ENCODE measurements at regions not wholly inside any gene's neighbourhood (a gene's known extent, or its start where the extent isn't known, plus 50 kb on each side); places are given as distances from the start of the nearest gene placed in this dataset.

GRCh38 chr5:14944996-14945395, 73.4 kb upstream of the ANKH start:
- no peaks in the 10 kb centered on the region for H3K9me3 ChIP-seq (ENCODE audit: control insufficient read depth, insufficient read depth, low read length)

DNA sequence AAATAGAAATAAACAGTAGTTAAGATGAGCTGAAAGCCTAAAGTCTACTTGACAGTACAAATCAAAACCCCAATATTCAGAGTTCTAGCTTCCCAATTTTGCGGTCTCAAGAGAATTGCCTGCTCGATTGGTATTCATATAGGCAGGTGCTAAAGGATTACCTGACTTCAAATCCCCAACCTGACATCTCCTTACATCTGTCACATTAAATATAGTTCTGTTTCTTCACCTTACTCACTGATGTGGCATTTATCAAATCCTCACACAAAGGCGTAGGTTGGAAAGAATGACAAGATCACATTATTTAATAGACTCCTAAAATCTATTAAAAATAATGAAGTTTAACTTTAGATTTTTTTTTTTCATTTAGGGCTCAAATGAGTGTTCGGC, 72.8 kb upstream of the ANKH start:
- H3K4me1 ChIP-seq (ENCODE audit: control insufficient read depth, insufficient read depth, low read length), result no peaks in the 10 kb centered on the region
- H3K36me3 ChIP-seq (ENCODE audit: control insufficient read depth, insufficient read depth, low read length), result no peaks in the 10 kb centered on the region
- no peak overlapping the region for H3K4me3 ChIP-seq (ENCODE audit: low read depth, low read length)
- no peaks in the 10 kb centered on the region for H3K27me3 ChIP-seq (ENCODE audit: control insufficient read depth, insufficient read depth, low read length)
- no peak for DNase-seq (ENCODE audit: low read depth in 4 of 6, low spot score in 6 of 6)
- no peak overlapping the region for H3K27ac ChIP-seq (ENCODE audit: low read depth, low read length)
- no CpG with 5 or more reads among the region's 4 CpGs for WGBS (ENCODE audit: insufficient coverage)
- no peaks in the 10 kb centered on the region for H3K9me3 ChIP-seq (ENCODE audit: control insufficient read depth, insufficient read depth, low read length)

More at GRCh38 chr5:14944996-14945395, 73.4 kb upstream of the ANKH start:
- H3K27me3 ChIP-seq (ENCODE audit: control insufficient read depth, insufficient read depth, low read length), result no peaks in the 10 kb centered on the region
- no peaks in the 10 kb centered on the region for H3K36me3 ChIP-seq (ENCODE audit: control insufficient read depth, insufficient read depth, low read length)
- no peak for DNase-seq (ENCODE audit: low read depth in 4 of 6, low spot score in 6 of 6)
- H3K27ac ChIP-seq (ENCODE audit: low read depth, low read length), result no peak overlapping the region
- H3K4me1 ChIP-seq (ENCODE audit: control insufficient read depth, insufficient read depth, low read length), result no peaks in the 10 kb centered on the region
- no peak overlapping the region for H3K4me3 ChIP-seq (ENCODE audit: low read depth, low read length)
- WGBS (ENCODE audit: insufficient coverage), result 50% methylated on average over 1 of the region's 3 CpGs

GRCh38 chr5:14942212-14942611, 70.6 kb upstream of the ANKH start:
- DNase-seq (ENCODE audit: low read depth in 4 of 6, low spot score in 6 of 6), result peak in 1 of 6 donors; percentile 37
- no peak overlapping the region for H3K27ac ChIP-seq (ENCODE audit: low read depth, low read length)
- no peak overlapping the region for H3K4me3 ChIP-seq (ENCODE audit: low read depth, low read length)
- no peaks in the 10 kb centered on the region for H3K27me3 ChIP-seq (ENCODE audit: control insufficient read depth, insufficient read depth, low read length)
- H3K36me3 ChIP-seq (ENCODE audit: control insufficient read depth, insufficient read depth, low read length), result no peaks in the 10 kb centered on the region
- H3K9me3 ChIP-seq (ENCODE audit: control insufficient read depth, insufficient read depth, low read length), result no peaks in the 10 kb centered on the region
- H3K4me1 ChIP-seq (ENCODE audit: control insufficient read depth, insufficient read depth, low read length), result peaks cover 7% of the 10 kb centered on the region

- no peaks in the 10 kb centered on the region for H3K27me3 ChIP-seq (ENCODE audit: control insufficient read depth, insufficient read depth, low read length)
- H3K4me3 ChIP-seq (ENCODE audit: low read depth, low read length), result no peak overlapping the region
- H3K36me3 ChIP-seq (ENCODE audit: control insufficient read depth, insufficient read depth, low read length), result no peaks in the 10 kb centered on the region
- H3K27ac ChIP-seq (ENCODE audit: low read depth, low read length), result peak overlapping the region; percentile 16
- WGBS (ENCODE audit: insufficient coverage), result 11% methylated on average over 1 of the region's 5 CpGs
- peak; percentile 12 to 81 (median 40) for DNase-seq (ENCODE audit: low read depth in 4 of 6, low spot score in 6 of 6)
- H3K9me3 ChIP-seq (ENCODE audit: control insufficient read depth, insufficient read depth, low read length), result no peaks in the 10 kb centered on the region
- H3K4me1 ChIP-seq (ENCODE audit: control insufficient read depth, insufficient read depth, low read length), result peaks cover 7% of the 10 kb centered on the region
These were observed 65.7 kb upstream of the ANKH start for GRCh38 chr5:14937254-14937653.

GRCh38 chr5:14936588-14936987, 65.0 kb upstream of the ANKH start:
- Histone ChIP-seq H3K27me3 (ENCODE audit: control insufficient read depth, insufficient read depth, low read length) (no peaks in the 10 kb centered on the region), H3K4me3 (ENCODE audit: low read depth, low read length) (no peak overlapping the region), H3K9me3 (ENCODE audit: control insufficient read depth, insufficient read depth, low read length) (no peaks in the 10 kb centered on the region), H3K4me1 (ENCODE audit: control insufficient read depth, insufficient read depth, low read length) (peaks cover 7% of the 10 kb centered on the region), H3K27ac (ENCODE audit: low read depth, low read length) (peak overlapping the region; percentile 16), H3K36me3 (ENCODE audit: control insufficient read depth, insufficient read depth, low read length) (no peaks in the 10 kb centered on the region)
- no CpG with 5 or more reads among the region's 2 CpGs for WGBS (ENCODE audit: insufficient coverage)
- no peak for DNase-seq (ENCODE audit: low read depth in 4 of 6, low spot score in 6 of 6)

DNA sequence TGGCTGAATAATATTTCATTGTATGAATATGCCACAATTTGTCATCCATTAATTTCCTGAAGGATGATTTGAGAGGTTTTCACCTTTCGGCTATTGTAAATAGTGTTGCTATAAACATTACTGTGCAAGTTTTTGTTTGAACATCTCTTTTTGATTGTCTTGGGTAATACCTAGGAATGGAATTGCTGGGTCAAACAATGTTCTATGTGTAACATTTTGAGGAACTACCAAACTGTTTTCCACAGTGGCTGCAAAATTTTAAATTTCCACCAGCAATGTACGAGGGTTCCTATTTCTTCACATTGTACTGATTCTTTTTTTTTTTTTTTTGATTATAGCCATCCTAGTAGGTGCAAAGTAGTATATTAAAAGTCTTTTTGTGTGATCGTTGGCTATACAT, 63.8 kb upstream of the ANKH start:
- DNase-seq (ENCODE audit: low read depth in 4 of 6, low spot score in 6 of 6), result no peak
- Histone ChIP-seq H3K36me3 (ENCODE audit: control insufficient read depth, insufficient read depth, low read length) (no peaks in the 10 kb centered on the region), H3K9me3 (ENCODE audit: control insufficient read depth, insufficient read depth, low read length) (no peaks in the 10 kb centered on the region), H3K27ac (ENCODE audit: low read depth, low read length) (no peak overlapping the region), H3K4me3 (ENCODE audit: low read depth, low read length) (no peak overlapping the region), H3K27me3 (ENCODE audit: control insufficient read depth, insufficient read depth, low read length) (no peaks in the 10 kb centered on the region), H3K4me1 (ENCODE audit: control insufficient read depth, insufficient read depth, low read length) (peaks cover 7% of the 10 kb centered on the region)
- WGBS (ENCODE audit: insufficient coverage), result no CpG with 5 or more reads among the region's 3 CpGs

DNA sequence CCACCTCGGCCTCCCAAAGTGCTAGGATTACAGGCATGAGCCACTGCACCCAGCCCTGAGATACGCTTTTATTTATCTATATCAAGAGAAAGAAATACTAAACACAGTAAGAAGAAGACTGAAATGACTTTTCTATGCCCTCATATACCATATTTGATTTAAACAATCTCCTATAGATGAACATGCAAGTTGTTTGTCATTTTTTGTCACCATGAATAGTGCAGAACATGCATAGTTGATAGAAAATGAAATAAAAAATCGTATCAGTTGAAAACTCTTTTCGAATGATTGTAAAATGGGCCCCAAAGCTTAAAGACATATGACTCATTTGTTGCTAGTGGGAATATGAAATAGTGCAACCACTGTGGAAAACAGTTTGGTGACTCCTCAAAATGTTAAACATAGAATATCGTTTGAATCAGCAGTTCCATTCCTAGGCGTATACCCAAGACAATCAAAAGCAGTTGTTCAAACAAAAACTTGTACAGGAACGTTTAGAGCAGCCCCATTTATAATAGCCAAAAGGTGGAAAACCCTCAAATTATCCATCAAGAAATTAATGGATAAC, 61.4 kb upstream of the ANKH start:
- Histone ChIP-seq H3K4me1 (ENCODE audit: control insufficient read depth, insufficient read depth, low read length) (peaks cover 7% of the 10 kb centered on the region), H3K4me3 (ENCODE audit: low read depth, low read length) (no peak overlapping the region), H3K27ac (ENCODE audit: low read depth, low read length) (no peak overlapping the region), H3K9me3 (ENCODE audit: control insufficient read depth, insufficient read depth, low read length) (no peaks in the 10 kb centered on the region), H3K36me3 (ENCODE audit: control insufficient read depth, insufficient read depth, low read length) (no peaks in the 10 kb centered on the region), H3K27me3 (ENCODE audit: control insufficient read depth, insufficient read depth, low read length) (no peaks in the 10 kb centered on the region)
- WGBS (ENCODE audit: insufficient coverage), result 100% methylated on average over 1 of the region's 7 CpGs
- no peak for DNase-seq (ENCODE audit: low read depth in 4 of 6, low spot score in 6 of 6)

DNA sequence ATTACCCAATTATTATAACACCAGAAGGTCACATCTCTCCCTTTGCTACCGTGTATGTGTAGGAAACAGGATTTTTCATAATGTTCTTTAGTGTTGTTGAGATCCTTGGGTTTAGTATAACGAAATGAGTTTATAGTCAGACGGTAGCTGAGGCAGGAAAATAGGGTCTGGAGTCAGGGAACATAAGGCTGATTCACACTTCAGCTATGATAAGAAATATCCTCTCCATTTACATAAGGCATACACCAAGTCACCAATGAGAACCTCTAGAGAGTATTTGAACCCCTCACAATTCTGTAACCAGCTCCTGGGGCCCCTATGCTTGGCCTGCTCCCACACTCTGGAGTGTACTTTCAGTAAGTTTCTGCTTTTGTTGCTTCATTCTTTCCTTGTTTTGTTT, 58.9 kb upstream of the ANKH start:
- no peaks in the 10 kb centered on the region for H3K4me1 ChIP-seq (ENCODE audit: control insufficient read depth, insufficient read depth, low read length)
- H3K27ac ChIP-seq (ENCODE audit: low read depth, low read length), result no peak overlapping the region
- H3K27me3 ChIP-seq (ENCODE audit: control insufficient read depth, insufficient read depth, low read length), result no peaks in the 10 kb centered on the region
- no peaks in the 10 kb centered on the region for H3K9me3 ChIP-seq (ENCODE audit: control insufficient read depth, insufficient read depth, low read length)
- H3K36me3 ChIP-seq (ENCODE audit: control insufficient read depth, insufficient read depth, low read length), result no peaks in the 10 kb centered on the region
- WGBS (ENCODE audit: insufficient coverage), result no CpG with 5 or more reads among the region's 3 CpGs
- no peak overlapping the region for H3K4me3 ChIP-seq (ENCODE audit: low read depth, low read length)
- DNase-seq (ENCODE audit: low read depth in 4 of 6, low spot score in 6 of 6), result no peak

GRCh38 chr5:14929293-14930065, 57.9 kb upstream of the ANKH start:
- 84% methylated on average over 2 of the region's 5 CpGs for WGBS (ENCODE audit: insufficient coverage)
- DNase-seq (ENCODE audit: low read depth in 4 of 6, low spot score in 6 of 6), result no peak
- H3K27me3 ChIP-seq (ENCODE audit: control insufficient read depth, insufficient read depth, low read length), result no peaks in the 10 kb centered on the region
- no peaks in the 10 kb centered on the region for H3K4me1 ChIP-seq (ENCODE audit: control insufficient read depth, insufficient read depth, low read length)
- no peaks in the 10 kb centered on the region for H3K36me3 ChIP-seq (ENCODE audit: control insufficient read depth, insufficient read depth, low read length)
- no peak overlapping the region for H3K4me3 ChIP-seq (ENCODE audit: low read depth, low read length)
- no peaks in the 10 kb centered on the region for H3K9me3 ChIP-seq (ENCODE audit: control insufficient read depth, insufficient read depth, low read length)
- no peak overlapping the region for H3K27ac ChIP-seq (ENCODE audit: low read depth, low read length)

- Histone ChIP-seq H3K4me1 (ENCODE audit: control insufficient read depth, insufficient read depth, low read length) (no peaks in the 10 kb centered on the region), H3K9me3 (ENCODE audit: control insufficient read depth, insufficient read depth, low read length) (no peaks in the 10 kb centered on the region), H3K27ac (ENCODE audit: low read depth, low read length) (no peak overlapping the region), H3K4me3 (ENCODE audit: low read depth, low read length) (no peak overlapping the region), H3K36me3 (ENCODE audit: control insufficient read depth, insufficient read depth, low read length) (no peaks in the 10 kb centered on the region), H3K27me3 (ENCODE audit: control insufficient read depth, insufficient read depth, low read length) (no peaks in the 10 kb centered on the region)
- no peak for DNase-seq (ENCODE audit: low read depth in 4 of 6, low spot score in 6 of 6)
- no CpG with 5 or more reads among the region's 1 CpG for WGBS (ENCODE audit: insufficient coverage)
These were observed 57.1 kb upstream of the ANKH start for GRCh38 chr5:14928661-14929060.

Measured in spinal cord (tissue), 9 donors.